Colonic mucosa (tissue), 4 donors: ENCODE measurements at regions not wholly inside any gene's neighbourhood (a gene's known extent, or its start where the extent isn't known, plus 50 kb on each side); places are given as distances from the start of the nearest gene placed in this dataset.

Experiments
- DNase-seq: peaks from one replicate; pipeline ENCODE4 v3.0.0-alpha.2; 2020
- H3K27ac ChIP-seq: fragments of 200-600 bp; one replicate; pipeline ENCODE4 v1.8.0; 2021
- H3K27me3 ChIP-seq: fragments of 200-600 bp; one replicate; pipeline ENCODE4 v1.8.0; 2021
- H3K36me3 ChIP-seq: fragments of 200-600 bp; one replicate; pipeline ENCODE4 v1.8.0; 2021
- H3K4me1 ChIP-seq: fragments of 200-600 bp; one replicate; pipeline ENCODE4 v1.8.0; 2021; ENCODE audit warnings: mild to moderate bottlenecking
- H3K4me3 ChIP-seq: fragments of 200-600 bp; one replicate; pipeline ENCODE4 v1.8.0; 2021
- H3K9ac ChIP-seq, 2 donors: one replicate each; pipeline ENCODE4 v1.7.0; 2013; ENCODE audit warnings: control low read depth in 2 of 2, low read depth in 2 of 2, low read length in 2 of 2
- H3K9me3 ChIP-seq: fragments of 200-600 bp; one replicate; pipeline ENCODE4 v1.8.0; 2021
- intact Hi-C: fragments of 100-400 bp; cut with DNase I; formaldehyde crosslinking; loops from one replicate; pipeline ENCODE4 v1.14.1; 2022
- TF ChIP-seq, protein P1 (sequence below): fragments of 200-600 bp; IDR thresholded peaks from one replicate; pipeline ENCODE4 v1.8.0; 2022; ENCODE audit warnings: antibody characterized with exemption, mild to moderate bottlenecking
- donor health status: healthy.
- donor health status: DM: no; HTN: no; CAD: no.
- donor health status: DM: no; HTN: no; CAD: no.

DNA sequence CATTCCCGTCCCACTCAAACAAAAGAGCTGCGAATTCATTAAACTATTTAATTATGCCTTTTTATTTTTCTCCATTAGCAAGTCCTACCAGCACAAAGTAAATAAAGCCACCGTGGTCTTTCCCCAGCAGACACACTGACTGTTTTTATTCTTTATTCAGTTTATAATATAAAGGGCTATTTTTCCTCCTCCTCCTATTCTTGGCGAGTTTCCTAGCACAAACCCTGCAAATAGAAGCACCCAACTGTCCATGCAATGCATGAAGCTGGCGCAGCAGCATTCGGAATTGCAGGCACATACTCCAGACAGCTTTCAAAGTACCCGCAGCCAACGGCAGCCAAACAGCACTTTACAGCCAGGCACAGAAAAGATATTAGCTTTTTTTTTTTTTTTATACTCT, 583.4 kb upstream of the PSMD7 start:
- no peaks in the 10 kb centered on the region for H3K27me3 ChIP-seq
- intact Hi-C loops = loop anchor here (5.0 kb wide), 1 partner anchor 164 kb away; no protein-coding TSS in a partner anchor
- H3K9me3 ChIP-seq = no peaks in the 10 kb centered on the region
- H3K9ac ChIP-seq = no peak overlapping the region
- no peak overlapping the region for H3K27ac ChIP-seq
- DNase-seq = no peak
- H3K4me1 ChIP-seq = no peaks in the 10 kb centered on the region
- no peak overlapping the region for H3K4me3 ChIP-seq
- TF ChIP-seq, protein P1, sequence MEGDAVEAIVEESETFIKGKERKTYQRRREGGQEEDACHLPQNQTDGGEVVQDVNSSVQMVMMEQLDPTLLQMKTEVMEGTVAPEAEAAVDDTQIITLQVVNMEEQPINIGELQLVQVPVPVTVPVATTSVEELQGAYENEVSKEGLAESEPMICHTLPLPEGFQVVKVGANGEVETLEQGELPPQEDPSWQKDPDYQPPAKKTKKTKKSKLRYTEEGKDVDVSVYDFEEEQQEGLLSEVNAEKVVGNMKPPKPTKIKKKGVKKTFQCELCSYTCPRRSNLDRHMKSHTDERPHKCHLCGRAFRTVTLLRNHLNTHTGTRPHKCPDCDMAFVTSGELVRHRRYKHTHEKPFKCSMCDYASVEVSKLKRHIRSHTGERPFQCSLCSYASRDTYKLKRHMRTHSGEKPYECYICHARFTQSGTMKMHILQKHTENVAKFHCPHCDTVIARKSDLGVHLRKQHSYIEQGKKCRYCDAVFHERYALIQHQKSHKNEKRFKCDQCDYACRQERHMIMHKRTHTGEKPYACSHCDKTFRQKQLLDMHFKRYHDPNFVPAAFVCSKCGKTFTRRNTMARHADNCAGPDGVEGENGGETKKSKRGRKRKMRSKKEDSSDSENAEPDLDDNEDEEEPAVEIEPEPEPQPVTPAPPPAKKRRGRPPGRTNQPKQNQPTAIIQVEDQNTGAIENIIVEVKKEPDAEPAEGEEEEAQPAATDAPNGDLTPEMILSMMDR = no peak
- H3K36me3 ChIP-seq = no peaks in the 10 kb centered on the region

DNA sequence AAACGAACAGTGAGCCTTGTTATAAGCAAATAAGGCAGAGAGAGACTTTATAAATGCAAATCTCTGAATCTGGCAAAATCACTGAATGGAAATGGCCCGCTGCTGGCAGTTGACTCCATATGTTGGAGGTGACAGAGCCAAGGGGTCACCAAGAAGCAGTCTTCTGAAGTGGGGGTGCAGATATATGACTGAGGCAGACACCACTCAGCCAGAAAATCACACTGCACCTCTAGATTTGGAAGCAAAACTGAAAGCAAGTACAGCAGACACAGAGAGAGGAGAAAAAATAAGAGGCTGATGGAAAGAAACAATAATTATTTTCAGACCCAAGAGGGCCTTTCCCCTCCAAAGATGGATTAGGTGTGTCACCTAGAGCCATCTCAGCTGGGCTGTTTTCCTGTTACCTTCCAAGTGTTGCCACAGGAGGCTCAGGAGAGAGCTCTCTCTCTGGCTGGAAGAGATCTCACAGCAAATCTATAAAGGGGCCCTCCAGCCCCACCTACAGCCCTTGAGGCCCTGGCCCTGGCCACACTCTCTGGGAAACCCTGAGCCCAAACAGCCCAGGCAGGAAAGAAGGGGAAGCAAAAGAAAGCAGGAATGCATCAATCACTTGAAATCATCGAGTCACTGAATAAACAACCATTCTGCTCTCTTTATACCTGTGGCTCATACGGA, 585.1 kb upstream of the PSMD7 start:
- Histone ChIP-seq H3K27ac (no peak overlapping the region), H3K4me3 (no peak overlapping the region), H3K36me3 (no peaks in the 10 kb centered on the region), H3K4me1 (no peaks in the 10 kb centered on the region), H3K27me3 (no peaks in the 10 kb centered on the region), H3K9ac (no peak overlapping the region), H3K9me3 (no peaks in the 10 kb centered on the region)
- TF ChIP-seq, protein P1 = no peak
- DNase-seq = no peak
- intact Hi-C loops = loop anchor here (5.0 kb wide), 1 partner anchor 166 kb away; no protein-coding TSS in a partner anchor

DNA sequence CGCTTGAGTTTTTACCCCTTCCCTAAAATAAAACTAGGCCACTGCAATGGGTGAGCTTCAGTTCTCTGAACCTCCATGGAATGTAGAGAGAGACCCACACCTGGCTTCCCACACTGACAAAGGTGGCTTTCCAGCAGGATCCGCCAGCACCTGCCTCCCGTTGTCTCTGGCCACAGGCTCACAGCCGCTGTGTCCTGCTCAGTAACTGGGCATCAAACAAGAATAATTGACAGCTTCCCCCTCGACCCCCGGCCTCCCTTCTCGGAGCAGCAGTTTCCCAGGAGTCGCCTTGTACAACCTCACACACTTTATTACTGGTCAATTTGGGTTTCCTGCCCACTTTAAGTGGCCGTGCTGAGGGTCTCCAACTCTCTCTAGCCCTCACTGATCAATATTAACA, 586.1 kb upstream of the PSMD7 start:
- no peaks in the 10 kb centered on the region for H3K27me3 ChIP-seq
- no peak overlapping the region for H3K27ac ChIP-seq
- H3K4me3 ChIP-seq = no peak overlapping the region
- no peak for DNase-seq
- no peaks in the 10 kb centered on the region for H3K4me1 ChIP-seq
- H3K9me3 ChIP-seq = no peaks in the 10 kb centered on the region
- no peak overlapping the region for H3K9ac ChIP-seq
- H3K36me3 ChIP-seq = no peaks in the 10 kb centered on the region
- intact Hi-C loops = loop anchor here (5.0 kb wide), 1 partner anchor 167 kb away; no protein-coding TSS in a partner anchor
- TF ChIP-seq, protein P1 = no peak

DNA sequence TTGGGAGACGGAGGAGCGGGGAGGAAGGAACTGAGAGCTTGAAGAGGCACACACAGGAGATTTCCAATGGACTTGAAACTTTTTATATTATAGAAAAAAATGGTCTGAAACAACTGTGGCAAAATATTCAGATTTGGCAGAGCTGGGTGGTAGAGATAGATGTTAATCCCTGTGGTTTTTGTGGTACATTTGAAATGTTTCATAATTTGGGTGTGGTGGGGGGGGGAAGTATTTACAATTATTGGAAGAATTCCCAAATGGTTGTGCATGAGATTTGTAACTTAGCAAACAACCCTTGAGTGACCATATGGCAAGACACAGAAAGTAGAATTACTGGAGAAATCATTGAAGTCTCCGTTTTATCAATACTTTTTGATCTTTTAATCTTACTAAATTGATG, 588.8 kb upstream of the PSMD7 start:
- Histone ChIP-seq H3K36me3 (no peaks in the 10 kb centered on the region), H3K9ac (no peak overlapping the region), H3K27ac (no peak overlapping the region), H3K27me3 (no peaks in the 10 kb centered on the region), H3K4me3 (no peak overlapping the region), H3K4me1 (no peaks in the 10 kb centered on the region), H3K9me3 (no peaks in the 10 kb centered on the region)
- no peak for DNase-seq
- TF ChIP-seq, protein P1 = no peak
- intact Hi-C loops = no loop called here

DNA sequence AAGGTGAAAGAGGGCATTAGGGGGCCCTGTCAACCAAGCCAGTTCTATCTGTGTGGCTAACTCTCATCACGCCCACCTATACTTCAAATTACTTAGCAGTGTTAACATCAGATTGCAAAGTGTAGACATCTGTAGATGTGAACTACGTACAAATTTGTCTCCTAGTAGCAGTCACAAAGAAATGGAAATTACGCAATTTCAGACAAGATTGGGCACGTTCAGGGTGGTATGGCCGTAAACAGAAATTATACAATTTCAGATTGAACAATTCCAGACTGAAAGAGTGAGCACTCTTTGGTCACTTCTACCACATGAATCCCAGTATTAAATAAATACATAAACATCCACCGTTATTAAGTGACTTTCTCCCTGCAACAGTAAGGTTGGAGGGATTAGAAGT, 592.7 kb upstream of the PSMD7 start:
- Histone ChIP-seq H3K36me3 (no peaks in the 10 kb centered on the region), H3K27me3 (no peaks in the 10 kb centered on the region), H3K27ac (no peak overlapping the region), H3K9me3 (no peaks in the 10 kb centered on the region), H3K4me3 (no peak overlapping the region), H3K4me1 (no peaks in the 10 kb centered on the region), H3K9ac (no peak overlapping the region)
- TF ChIP-seq, protein P1 = no peak
- intact Hi-C loops = no loop called here
- DNase-seq = no peak
